Nephron progenitor cell (in vitro differentiated cells): ENCODE measurements at regions not wholly inside any gene's neighbourhood (a gene's known extent, or its start where the extent isn't known, plus 50 kb on each side); places are given as distances from the start of the nearest gene placed in this dataset.

ENCODE experiments used
- DNase-seq: peaks from one replicate; pipeline ENCODE4 v3.0.0; 2021
- H3K27ac Mint-ChIP-seq: 2 replicates; pipeline ENCODE4 v1.8.0; 2021; ENCODE audit warnings: mild to moderate bottlenecking, moderate library complexity, mixed read lengths
- H3K27me3 Mint-ChIP-seq: 2 replicates; pipeline ENCODE4 v1.8.0; 2021; ENCODE audit warnings: mild to moderate bottlenecking, low read depth, mixed read lengths; ENCODE audit not compliant: poor library complexity
- H3K36me3 Mint-ChIP-seq: 2 replicates; pipeline ENCODE4 v1.8.0; 2021; ENCODE audit warnings: low read depth, mixed read lengths
- H3K4me1 Mint-ChIP-seq: 2 replicates; pipeline ENCODE4 v1.8.0; 2021; ENCODE audit warnings: mixed read lengths
- H3K4me3 Mint-ChIP-seq: 2 replicates; pipeline ENCODE4 v1.8.0; 2021; ENCODE audit warnings: mild to moderate bottlenecking, moderate library complexity, mixed read lengths
- H3K9me3 Mint-ChIP-seq: 2 replicates; pipeline ENCODE4 v1.8.0; 2021; ENCODE audit warnings: mild to moderate bottlenecking, moderate library complexity, mixed read lengths
- CTCF ChIP-seq: fragments of 200-600 bp; sonication (generic); IDR thresholded peaks from 2 replicates; pipeline ENCODE4 v1.5.0; 2021; ENCODE audit warnings: antibody characterized with exemption

DNA sequence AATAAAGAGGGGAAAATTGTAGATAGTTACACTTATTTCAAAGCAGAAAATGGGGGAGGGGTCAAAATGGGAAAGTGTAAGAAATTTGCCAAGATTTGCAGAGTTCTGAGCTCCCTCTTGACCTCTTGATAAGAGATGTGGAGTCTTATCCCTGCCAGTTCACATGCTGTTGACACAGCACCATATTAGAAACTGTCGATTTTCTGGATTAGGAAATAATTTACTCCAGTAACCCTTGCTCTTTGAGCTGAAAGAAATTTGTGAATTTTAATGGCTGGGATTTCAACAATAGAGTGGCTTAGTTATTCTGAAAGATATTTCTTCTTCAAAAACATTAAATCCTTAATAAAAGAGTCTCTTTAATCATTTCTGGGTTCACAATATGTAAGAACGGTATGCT is 306.2 kb upstream of the CNTN4 start:
- Mint-ChIP-seq H3K27me3 (no peaks in the 10 kb centered on the region), H3K4me1 (no peaks in the 10 kb centered on the region), H3K4me3 (no peak overlapping the region), H3K9me3 (no peaks in the 10 kb centered on the region), H3K27ac (no peak overlapping the region), H3K36me3 (no peaks in the 10 kb centered on the region)
- no peak for DNase-seq
- no peak for TF ChIP-seq CTCF

DNA sequence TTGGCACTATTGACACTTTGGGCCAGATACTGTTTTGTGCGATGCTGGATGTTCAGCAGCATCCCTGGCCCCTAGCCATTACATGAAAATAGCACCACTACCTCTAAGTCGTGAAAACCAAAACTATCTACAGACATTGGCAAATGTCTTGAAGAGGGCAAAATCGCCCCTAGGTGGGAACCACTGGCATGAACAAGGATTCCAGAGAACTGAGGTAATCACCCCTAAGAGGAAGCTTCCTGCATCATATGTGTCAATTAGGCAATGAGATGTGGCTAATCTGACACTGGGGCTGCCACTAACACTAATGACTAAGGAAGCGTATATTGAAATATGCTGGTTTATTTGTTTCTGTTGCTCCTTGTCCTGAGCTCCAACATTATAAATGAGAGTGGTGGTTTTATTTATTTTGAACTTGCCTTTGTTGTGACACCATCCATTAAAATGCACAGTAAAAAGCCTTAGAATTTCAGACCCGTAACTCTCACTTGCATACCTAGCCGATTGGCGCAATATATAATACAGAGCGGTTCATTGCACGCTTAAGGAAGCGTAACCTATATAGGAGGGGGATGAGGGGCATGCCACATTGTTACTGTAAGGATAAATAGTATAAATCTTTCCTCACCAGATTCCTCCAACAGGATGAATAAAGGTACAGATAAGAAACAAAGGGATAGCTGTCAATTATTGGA is 299.8 kb upstream of the CNTN4 start:
- Mint-ChIP-seq H3K27ac (no peak overlapping the region), H3K9me3 (no peaks in the 10 kb centered on the region), H3K4me1 (no peaks in the 10 kb centered on the region), H3K36me3 (no peaks in the 10 kb centered on the region), H3K27me3 (no peaks in the 10 kb centered on the region), H3K4me3 (no peak overlapping the region)
- no peak for TF ChIP-seq CTCF
- no peak for DNase-seq

DNA sequence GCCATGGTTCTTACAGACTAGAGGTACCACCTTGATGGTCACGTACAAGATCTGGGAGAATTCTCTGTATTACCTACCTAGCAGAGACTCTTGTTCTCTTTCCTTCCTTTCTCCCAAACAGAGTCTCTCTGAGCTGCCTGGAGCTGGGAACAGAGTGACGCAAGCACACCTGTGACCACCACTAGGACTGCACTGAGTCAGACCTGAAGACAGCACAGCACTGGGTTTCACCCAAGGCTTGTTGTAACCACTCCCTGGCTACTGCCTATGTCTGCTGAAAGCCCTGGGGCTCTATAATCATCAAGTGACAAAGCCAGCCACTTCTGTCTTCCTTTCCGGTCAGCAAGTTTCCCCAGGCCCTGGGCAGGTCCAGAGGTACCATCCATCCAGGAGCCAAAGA is 293.3 kb upstream of the CNTN4 start:
- Mint-ChIP-seq H3K9me3 (peaks cover 36% of the 10 kb centered on the region), H3K4me1 (no peaks in the 10 kb centered on the region), H3K27ac (no peak overlapping the region), H3K4me3 (no peak overlapping the region), H3K36me3 (no peaks in the 10 kb centered on the region), H3K27me3 (no peaks in the 10 kb centered on the region)
- no peak for DNase-seq
- no peak for TF ChIP-seq CTCF

- DNase-seq = no peak
- no peak for TF ChIP-seq CTCF
- Mint-ChIP-seq H3K4me1 (no peaks in the 10 kb centered on the region), H3K27ac (no peak overlapping the region), H3K27me3 (no peaks in the 10 kb centered on the region), H3K36me3 (no peaks in the 10 kb centered on the region), H3K4me3 (no peak overlapping the region), H3K9me3 (peaks cover 36% of the 10 kb centered on the region)
Measured at GRCh38 chr3:1808590-1808989, 290.1 kb upstream of the CNTN4 start.

DNA sequence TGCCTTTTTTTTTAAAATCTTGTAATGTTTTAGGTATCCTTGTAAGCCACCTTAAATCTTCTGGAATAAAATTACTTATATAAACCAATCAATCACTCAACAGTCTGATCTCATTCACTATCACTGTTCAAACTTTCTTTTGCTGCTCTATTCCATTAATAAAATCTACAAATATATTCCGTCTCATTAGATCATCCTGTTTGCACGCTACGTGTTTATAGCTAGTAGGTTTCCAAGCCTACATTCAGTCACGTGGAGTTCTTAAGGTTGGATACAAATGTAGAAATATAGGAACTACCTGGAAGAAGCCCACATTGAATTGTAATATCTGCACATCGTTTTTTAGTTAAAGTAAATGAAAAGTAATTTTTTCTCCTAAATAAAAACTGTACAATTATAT is 274.8 kb upstream of the CNTN4 start:
- TF ChIP-seq CTCF = no peak
- H3K9me3 Mint-ChIP-seq = no peaks in the 10 kb centered on the region
- no peak overlapping the region for H3K27ac Mint-ChIP-seq
- no peaks in the 10 kb centered on the region for H3K36me3 Mint-ChIP-seq
- DNase-seq = no peak
- no peaks in the 10 kb centered on the region for H3K4me1 Mint-ChIP-seq
- H3K4me3 Mint-ChIP-seq = no peak overlapping the region
- no peaks in the 10 kb centered on the region for H3K27me3 Mint-ChIP-seq

DNA sequence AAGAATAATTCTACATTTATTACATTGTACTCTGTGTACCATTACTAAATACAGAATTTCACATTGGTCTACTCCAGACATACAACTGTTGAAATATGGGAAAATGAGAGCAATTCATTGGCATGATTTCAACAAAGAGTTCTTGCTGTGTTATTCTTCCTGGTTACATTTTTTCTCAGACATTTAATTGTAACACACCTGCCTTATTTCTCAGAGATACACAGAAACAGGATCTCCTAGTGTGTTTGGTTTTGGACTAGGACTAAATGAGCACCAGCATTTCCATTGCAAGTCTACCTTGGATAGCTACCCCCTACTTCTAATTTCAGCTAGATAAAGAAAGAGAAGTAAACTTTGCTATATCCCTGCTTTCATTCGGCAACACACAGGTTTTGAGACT is 274.3 kb upstream of the CNTN4 start:
- Mint-ChIP-seq H3K9me3 (no peaks in the 10 kb centered on the region), H3K27ac (no peak overlapping the region), H3K36me3 (no peaks in the 10 kb centered on the region), H3K27me3 (no peaks in the 10 kb centered on the region), H3K4me3 (no peak overlapping the region), H3K4me1 (no peaks in the 10 kb centered on the region)
- TF ChIP-seq CTCF = no peak
- no peak for DNase-seq
